ENCODE measurements at regions not wholly inside any gene's neighbourhood (a gene's known extent, or its start where the extent isn't known, plus 50 kb on each side); places are given as distances from the start of the nearest gene placed in this dataset.

DNA sequence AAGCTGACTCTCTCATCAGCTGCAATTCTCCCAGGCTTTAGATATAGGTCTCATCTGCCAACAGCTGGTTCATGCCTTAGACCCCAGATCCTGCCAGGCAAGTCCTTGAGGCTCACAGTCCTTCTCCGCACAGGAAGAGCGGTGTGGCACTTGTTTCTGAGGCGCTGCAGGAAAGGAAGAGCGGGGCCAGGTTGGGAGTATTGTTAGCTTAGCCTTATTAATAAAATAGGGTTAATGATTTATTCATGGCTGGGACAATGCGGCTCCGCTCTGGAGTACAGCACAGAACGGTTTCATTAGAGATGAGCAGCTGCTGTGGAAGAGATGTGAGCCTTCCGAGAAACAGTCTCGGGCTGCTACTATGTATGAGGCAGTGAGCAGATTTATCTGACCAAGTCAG, 78.1 kb downstream of the FZD1 start:
- peaks cover 18% of the 10 kb centered on the region for H3K27me3 ChIP-seq (ENCODE audit: control insufficient read depth, insufficient read depth, low read length)
- TF ChIP-seq, protein P1, sequence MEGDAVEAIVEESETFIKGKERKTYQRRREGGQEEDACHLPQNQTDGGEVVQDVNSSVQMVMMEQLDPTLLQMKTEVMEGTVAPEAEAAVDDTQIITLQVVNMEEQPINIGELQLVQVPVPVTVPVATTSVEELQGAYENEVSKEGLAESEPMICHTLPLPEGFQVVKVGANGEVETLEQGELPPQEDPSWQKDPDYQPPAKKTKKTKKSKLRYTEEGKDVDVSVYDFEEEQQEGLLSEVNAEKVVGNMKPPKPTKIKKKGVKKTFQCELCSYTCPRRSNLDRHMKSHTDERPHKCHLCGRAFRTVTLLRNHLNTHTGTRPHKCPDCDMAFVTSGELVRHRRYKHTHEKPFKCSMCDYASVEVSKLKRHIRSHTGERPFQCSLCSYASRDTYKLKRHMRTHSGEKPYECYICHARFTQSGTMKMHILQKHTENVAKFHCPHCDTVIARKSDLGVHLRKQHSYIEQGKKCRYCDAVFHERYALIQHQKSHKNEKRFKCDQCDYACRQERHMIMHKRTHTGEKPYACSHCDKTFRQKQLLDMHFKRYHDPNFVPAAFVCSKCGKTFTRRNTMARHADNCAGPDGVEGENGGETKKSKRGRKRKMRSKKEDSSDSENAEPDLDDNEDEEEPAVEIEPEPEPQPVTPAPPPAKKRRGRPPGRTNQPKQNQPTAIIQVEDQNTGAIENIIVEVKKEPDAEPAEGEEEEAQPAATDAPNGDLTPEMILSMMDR (IDR thresholded peaks at IDR 0.05; ENCODE audit: low read depth, low read length) = no peak
- H3K4me3 ChIP-seq (ENCODE audit: low read depth, low read length) = no peak overlapping the region
- no peaks in the 10 kb centered on the region for H3K9me3 ChIP-seq (ENCODE audit: control insufficient read depth, insufficient read depth, low read length)
- no peak overlapping the region for H3K27ac ChIP-seq (ENCODE audit: low read depth, low read length)
- POLR2A ChIA-PET = no interaction called here
- DNase-seq (ENCODE audit: low read depth, low spot score) = no peak
- CTCF ChIA-PET = no interaction called here

DNA sequence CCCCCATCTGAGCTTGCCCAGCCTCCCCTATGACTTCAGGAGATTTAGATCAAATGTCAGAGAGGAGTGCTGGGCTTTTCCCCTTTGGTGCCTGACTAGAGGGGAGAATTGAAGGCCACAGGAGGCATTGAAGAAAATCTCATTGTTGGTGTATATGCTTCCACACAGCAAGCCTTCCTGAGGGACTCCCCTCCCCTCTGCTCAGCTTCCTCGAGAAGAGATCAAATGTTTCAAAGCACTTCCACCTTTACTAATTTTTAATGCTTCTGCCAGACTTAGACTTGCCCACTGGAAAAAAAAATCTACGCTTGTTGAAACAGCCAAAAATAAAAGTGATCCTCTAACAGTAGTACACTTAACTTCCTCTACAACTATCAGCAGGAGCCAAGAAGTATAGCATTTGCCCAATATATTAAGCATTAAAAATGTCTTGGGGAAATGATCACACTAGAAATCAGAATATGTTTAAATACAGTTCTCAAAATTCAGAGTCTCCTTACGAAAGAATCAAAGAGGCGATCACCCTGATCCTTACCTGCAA, 79.3 kb downstream of the FZD1 start:
- no peak for DNase-seq (ENCODE audit: low read depth, low spot score)
- Histone ChIP-seq H3K9me3 (ENCODE audit: control insufficient read depth, insufficient read depth, low read length) (no peaks in the 10 kb centered on the region), H3K27me3 (ENCODE audit: control insufficient read depth, insufficient read depth, low read length) (peaks cover 21% of the 10 kb centered on the region), H3K4me3 (ENCODE audit: low read depth, low read length) (no peak overlapping the region), H3K27ac (ENCODE audit: low read depth, low read length) (no peak overlapping the region)
- POLR2A ChIA-PET = no interaction called here
- TF ChIP-seq, protein P1 (IDR thresholded peaks at IDR 0.05; ENCODE audit: low read depth, low read length) = no peak
- CTCF ChIA-PET = no interaction called here

- H3K4me3 ChIP-seq (ENCODE audit: low read depth, low read length) = no peak overlapping the region
- H3K9me3 ChIP-seq (ENCODE audit: control insufficient read depth, insufficient read depth, low read length) = no peaks in the 10 kb centered on the region
- TF ChIP-seq, protein P1 (IDR thresholded peaks at IDR 0.05; ENCODE audit: low read depth, low read length) = no peak
- H3K27me3 ChIP-seq (ENCODE audit: control insufficient read depth, insufficient read depth, low read length) = peaks cover 21% of the 10 kb centered on the region
- DNase-seq (ENCODE audit: low read depth, low spot score) = no peak
- POLR2A ChIA-PET = no interaction called here
- no peak overlapping the region for H3K27ac ChIP-seq (ENCODE audit: low read depth, low read length)
- CTCF ChIA-PET = interaction anchor here (0.5 kb wide), 1 partner anchor 254 kb away, joined by 4 read pairs; no protein-coding TSS in a partner anchor
These were observed 79.9 kb downstream of the FZD1 start for GRCh38 chr7:91343996-91344629.

DNA sequence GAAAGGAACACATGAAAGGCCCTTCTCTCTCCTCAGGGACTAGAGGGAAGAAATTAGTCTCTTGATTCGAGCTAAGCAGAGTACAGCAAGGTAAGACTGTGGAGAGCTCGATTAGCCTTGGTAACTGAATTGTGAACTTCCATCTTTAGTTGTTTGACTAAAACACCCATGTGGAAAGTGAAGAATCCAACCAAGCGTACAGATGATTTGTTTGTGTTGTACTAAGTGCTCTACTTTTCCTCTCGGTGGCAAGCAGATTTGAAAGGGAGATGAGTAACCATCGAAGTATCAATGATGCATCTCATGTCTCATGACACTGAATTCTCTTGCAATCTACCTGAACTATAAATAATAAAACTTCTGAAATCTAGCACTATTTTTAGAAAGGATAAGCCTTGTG, 80.7 kb downstream of the FZD1 start:
- TF ChIP-seq, protein P1 (IDR thresholded peaks at IDR 0.05; ENCODE audit: low read depth, low read length) = no peak
- H3K27me3 ChIP-seq (ENCODE audit: control insufficient read depth, insufficient read depth, low read length) = peaks cover 21% of the 10 kb centered on the region
- CTCF ChIA-PET = interaction anchor here (0.5 kb wide), 1 partner anchor 255 kb away, joined by 4 read pairs; no protein-coding TSS in a partner anchor

GRCh38 chr7:91345449-91345848, 81.2 kb downstream of the FZD1 start:
- POLR2A ChIA-PET = no interaction called here
- no peak overlapping the region for H3K4me3 ChIP-seq (ENCODE audit: low read depth, low read length)
- DNase-seq (ENCODE audit: low read depth, low spot score) = no peak
- H3K27me3 ChIP-seq (ENCODE audit: control insufficient read depth, insufficient read depth, low read length) = peaks cover 21% of the 10 kb centered on the region
- CTCF ChIA-PET = no interaction called here
- TF ChIP-seq, protein P1 (IDR thresholded peaks at IDR 0.05; ENCODE audit: low read depth, low read length) = no peak
- H3K27ac ChIP-seq (ENCODE audit: low read depth, low read length) = no peak overlapping the region
- no peaks in the 10 kb centered on the region for H3K9me3 ChIP-seq (ENCODE audit: control insufficient read depth, insufficient read depth, low read length)

More for the DNA sequence above, 80.7 kb downstream of the FZD1 start:
- H3K4me3 ChIP-seq (ENCODE audit: low read depth, low read length) = no peak overlapping the region
- no peaks in the 10 kb centered on the region for H3K9me3 ChIP-seq (ENCODE audit: control insufficient read depth, insufficient read depth, low read length)
- POLR2A ChIA-PET = no interaction called here
- no peak for DNase-seq (ENCODE audit: low read depth, low spot score)
- no peak overlapping the region for H3K27ac ChIP-seq (ENCODE audit: low read depth, low read length)

Data from AG04450 (cell line).